ENCODE measurements at regions not wholly inside any gene's neighbourhood (a gene's known extent, or its start where the extent isn't known, plus 50 kb on each side); places are given as distances from the start of the nearest gene placed in this dataset.

GRCh38 chr3:164332831-164333802 is 745.2 kb downstream of the SI start:
- Histone ChIP-seq H3K79me2 (ENCODE audit: control insufficient read depth, insufficient read depth, low read length) (no peaks in the 10 kb centered on the region), H3K9ac (ENCODE audit: insufficient read depth in 1 of 2, low read depth in 2 of 2, low read length in 2 of 2) (no peak overlapping the region), H3K9me3 (replicated peaks; ENCODE audit: control insufficient read depth, insufficient read depth, low read depth, low read length) (no peaks in the 10 kb centered on the region; the same call in 1 of the 2 replicates), H3K4me2 (ENCODE audit: insufficient read depth, low read length) (no peak overlapping the region), H3K4me3 (no peak overlapping the region), H3K4me1 (replicated peaks in 1 of 2; ENCODE audit: control insufficient read depth in 2 of 2, insufficient read depth in 2 of 2, low read length in 2 of 2) (no peaks in the 10 kb centered on the region; a peak in 1 of 5 replicates), H3K27me3 (ENCODE audit: control insufficient read depth in 2 of 2, insufficient read depth in 2 of 2, low read length in 2 of 2) (no peaks in the 10 kb centered on the region), H2AFZ (ENCODE audit: low read depth, low read length) (no peak overlapping the region), H4K20me1 (replicated peaks; ENCODE audit: control insufficient read depth, insufficient read depth, low read length) (no peaks in the 10 kb centered on the region), H3K9me1 (ENCODE audit: control insufficient read depth, insufficient read depth, low read length) (no peaks in the 10 kb centered on the region), H3K27ac (ENCODE audit: extremely low read depth, low read depth, low read length) (no peak overlapping the region), H3K36me3 (ENCODE audit: control insufficient read depth, insufficient read depth, low read length) (no peaks in the 10 kb centered on the region)
- FAIRE-seq (no peak), DNase-seq (ENCODE audit: extremely low read depth in 1 of 4, low spot score in 3 of 4) (no peak), ATAC-seq (no peak)
- BruUV-seq (replicated peaks), result no TSS peak
- intact Hi-C loops (cut with micrococcal nuclease), result no loop called here
- in situ Hi-C loops (cut with MboI), result no loop called here
- TF ChIP-seq ZNF395 (CRISPR knock-in tag; IDR thresholded peaks at IDR 0.05), result no peak
- no peak for TF ChIP-seq ZNF431 (CRISPR knock-in tag; IDR thresholded peaks at IDR 0.05)
- 3% methylated on average over 10 of the region's 10 CpGs for WGBS (ENCODE audit: insufficient coverage, low coverage, missing lambda C conversion rate)
- POLR2A ChIA-PET, result no interaction called here
- CTCF ChIA-PET (ENCODE audit: low intra/inter-chr PET ratio), result no interaction called here

- FAIRE-seq (no peak), DNase-seq (ENCODE audit: extremely low read depth in 1 of 4, low spot score in 3 of 4) (no peak), ATAC-seq (no peak)
- Histone ChIP-seq H3K4me1 (replicated peaks in 1 of 2; ENCODE audit: control insufficient read depth in 2 of 2, insufficient read depth in 2 of 2, low read length in 2 of 2) (no peaks in the 10 kb centered on the region), H3K9ac (ENCODE audit: insufficient read depth in 1 of 2, low read depth in 2 of 2, low read length in 2 of 2) (no peak overlapping the region), H3K36me3 (ENCODE audit: control insufficient read depth, insufficient read depth, low read length) (no peaks in the 10 kb centered on the region), H2AFZ (ENCODE audit: low read depth, low read length) (no peak overlapping the region), H3K4me2 (ENCODE audit: insufficient read depth, low read length) (no peak overlapping the region), H3K27me3 (ENCODE audit: control insufficient read depth in 2 of 2, insufficient read depth in 2 of 2, low read length in 2 of 2) (no peaks in the 10 kb centered on the region), H4K20me1 (replicated peaks; ENCODE audit: control insufficient read depth, insufficient read depth, low read length) (no peaks in the 10 kb centered on the region), H3K4me3 (no peak overlapping the region), H3K9me3 (replicated peaks; ENCODE audit: control insufficient read depth, insufficient read depth, low read depth, low read length) (no peaks in the 10 kb centered on the region; the same call in 1 of the 2 replicates), H3K27ac (ENCODE audit: extremely low read depth, low read depth, low read length) (no peak overlapping the region), H3K9me1 (ENCODE audit: control insufficient read depth, insufficient read depth, low read length) (no peaks in the 10 kb centered on the region), H3K79me2 (ENCODE audit: control insufficient read depth, insufficient read depth, low read length) (no peaks in the 10 kb centered on the region)
- no peak for TF ChIP-seq MAFK (IDR thresholded peaks at IDR 0.05; ENCODE audit: low read length)
- TF ChIP-seq MNT (conservative IDR thresholded peaks at IDR 0.05), result no peak
- POLR2A ChIA-PET, result no interaction called here
- CTCF ChIA-PET (ENCODE audit: low intra/inter-chr PET ratio), result no interaction called here
- in situ Hi-C loops (cut with MboI) (no loop called here), intact Hi-C loops (cut with micrococcal nuclease) (no loop called here)
- no TSS peak for BruUV-seq (replicated peaks)
These were observed 751.6 kb downstream of the SI start for GRCh38 chr3:164326714-164327113.
